ENCODE measurements at regions not wholly inside any gene's neighbourhood (a gene's known extent, or its start where the extent isn't known, plus 50 kb on each side); places are given as distances from the start of the nearest gene placed in this dataset.
"Not testable (repeated sequence)": the region's sequence is repeated elsewhere in the genome, so short reads cannot be mapped to it uniquely, and the experiment has no call there.

DNA sequence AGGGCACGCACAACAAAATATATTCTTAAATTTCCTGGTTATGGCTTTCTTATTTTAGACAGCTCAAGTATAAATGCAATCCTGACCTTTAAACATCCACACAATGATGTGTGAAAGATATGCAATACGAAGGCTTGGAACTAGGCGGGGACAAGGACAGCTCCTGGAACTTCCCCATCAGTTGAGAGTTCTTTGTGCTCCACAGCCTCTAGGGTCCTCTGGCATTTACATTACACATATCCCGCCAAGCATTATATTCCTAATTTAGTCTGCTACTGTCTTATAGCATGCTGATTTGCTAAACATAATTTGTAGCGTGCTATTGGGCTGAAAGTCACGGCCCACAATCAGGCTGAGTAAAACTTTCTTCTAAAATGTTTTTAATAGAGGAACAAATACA lies 74.4 kb downstream of the FTHL17 start:
- Histone ChIP-seq H3K9ac (ENCODE audit: insufficient read depth in 1 of 2, low read length in 2 of 2) (no peak overlapping the region), H3K27ac (ENCODE audit: low read depth in 1 of 2, low read length in 1 of 2) (no peak overlapping the region), H3K36me3 (ENCODE audit: control insufficient read depth in 4 of 4, insufficient read depth in 4 of 4, low read length in 4 of 4) (no peaks in the 10 kb centered on the region), H3K4me3 (no peak overlapping the region), H3K9me3 (ENCODE audit: control insufficient read depth in 4 of 4, insufficient read depth in 3 of 4, low read length in 3 of 4) (no peaks in the 10 kb centered on the region), H3K27me3 (ENCODE audit: control insufficient read depth in 3 of 3, insufficient read depth in 3 of 3, low read length in 2 of 3) (peaks cover 1 to 3% (median 3%) of the 10 kb centered on the region in 3 donors), H3K4me1 (ENCODE audit: control insufficient read depth in 5 of 5, insufficient read depth in 5 of 5, low read length in 5 of 5) (no peaks in the 10 kb centered on the region)
- WGBS, 2 donors: 50 to 60% methylated on average over 6 of the region's 6 CpGs
- DNase-seq (peak in 2 of 3 donors; percentile 10 to 28), ATAC-seq (ENCODE audit: insufficient read depth, low FRiP score) (no peak)
- TF ChIP-seq, protein P1, sequence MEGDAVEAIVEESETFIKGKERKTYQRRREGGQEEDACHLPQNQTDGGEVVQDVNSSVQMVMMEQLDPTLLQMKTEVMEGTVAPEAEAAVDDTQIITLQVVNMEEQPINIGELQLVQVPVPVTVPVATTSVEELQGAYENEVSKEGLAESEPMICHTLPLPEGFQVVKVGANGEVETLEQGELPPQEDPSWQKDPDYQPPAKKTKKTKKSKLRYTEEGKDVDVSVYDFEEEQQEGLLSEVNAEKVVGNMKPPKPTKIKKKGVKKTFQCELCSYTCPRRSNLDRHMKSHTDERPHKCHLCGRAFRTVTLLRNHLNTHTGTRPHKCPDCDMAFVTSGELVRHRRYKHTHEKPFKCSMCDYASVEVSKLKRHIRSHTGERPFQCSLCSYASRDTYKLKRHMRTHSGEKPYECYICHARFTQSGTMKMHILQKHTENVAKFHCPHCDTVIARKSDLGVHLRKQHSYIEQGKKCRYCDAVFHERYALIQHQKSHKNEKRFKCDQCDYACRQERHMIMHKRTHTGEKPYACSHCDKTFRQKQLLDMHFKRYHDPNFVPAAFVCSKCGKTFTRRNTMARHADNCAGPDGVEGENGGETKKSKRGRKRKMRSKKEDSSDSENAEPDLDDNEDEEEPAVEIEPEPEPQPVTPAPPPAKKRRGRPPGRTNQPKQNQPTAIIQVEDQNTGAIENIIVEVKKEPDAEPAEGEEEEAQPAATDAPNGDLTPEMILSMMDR (IDR thresholded peaks at IDR 0.05; ENCODE audit: control extremely low read depth, extremely low read depth): no peak

DNA sequence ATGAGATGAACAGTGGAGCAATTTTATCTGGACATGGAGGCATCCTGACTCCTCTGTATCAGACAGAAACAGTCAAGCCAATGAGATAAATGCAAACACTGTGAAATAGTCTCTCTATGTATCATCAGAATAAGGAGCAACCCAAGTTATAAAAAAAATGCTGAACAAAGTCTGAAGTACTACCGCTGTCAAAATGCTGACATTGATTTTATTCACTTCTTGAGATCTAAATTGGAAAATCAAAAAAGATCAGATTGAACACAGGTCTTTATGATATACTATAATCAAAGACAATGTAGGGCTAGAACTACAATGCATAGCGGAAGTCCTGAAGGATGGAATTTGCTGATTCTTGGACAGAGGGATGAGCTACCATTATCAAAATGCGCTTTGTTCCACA lies 76.1 kb downstream of the FTHL17 start:
- TF ChIP-seq, protein P1 (IDR thresholded peaks at IDR 0.05; ENCODE audit: control extremely low read depth, extremely low read depth): no peak
- 90 to 100% methylated on average over 3 of the region's 3 CpGs for WGBS, 2 donors
- Histone ChIP-seq H3K4me1 (ENCODE audit: control insufficient read depth in 5 of 5, insufficient read depth in 5 of 5, low read length in 5 of 5) (peaks cover 0 to 3% (median 0%) of the 10 kb centered on the region in 5 donors), H3K9me3 (ENCODE audit: control insufficient read depth in 4 of 4, insufficient read depth in 3 of 4, low read length in 3 of 4) (no peaks in the 10 kb centered on the region), H3K9ac (ENCODE audit: insufficient read depth in 1 of 2, low read length in 2 of 2) (no peak overlapping the region), H3K27ac (ENCODE audit: low read depth in 1 of 2, low read length in 1 of 2) (no peak overlapping the region), H3K4me3 (no peak overlapping the region), H3K27me3 (ENCODE audit: control insufficient read depth in 3 of 3, insufficient read depth in 3 of 3, low read length in 2 of 3) (peaks cover 0 to 4% (median 3%) of the 10 kb centered on the region in 3 donors), H3K36me3 (ENCODE audit: control insufficient read depth in 4 of 4, insufficient read depth in 4 of 4, low read length in 4 of 4) (no peaks in the 10 kb centered on the region)
- ATAC-seq (ENCODE audit: insufficient read depth, low FRiP score): no peak
- no peak for DNase-seq

DNA sequence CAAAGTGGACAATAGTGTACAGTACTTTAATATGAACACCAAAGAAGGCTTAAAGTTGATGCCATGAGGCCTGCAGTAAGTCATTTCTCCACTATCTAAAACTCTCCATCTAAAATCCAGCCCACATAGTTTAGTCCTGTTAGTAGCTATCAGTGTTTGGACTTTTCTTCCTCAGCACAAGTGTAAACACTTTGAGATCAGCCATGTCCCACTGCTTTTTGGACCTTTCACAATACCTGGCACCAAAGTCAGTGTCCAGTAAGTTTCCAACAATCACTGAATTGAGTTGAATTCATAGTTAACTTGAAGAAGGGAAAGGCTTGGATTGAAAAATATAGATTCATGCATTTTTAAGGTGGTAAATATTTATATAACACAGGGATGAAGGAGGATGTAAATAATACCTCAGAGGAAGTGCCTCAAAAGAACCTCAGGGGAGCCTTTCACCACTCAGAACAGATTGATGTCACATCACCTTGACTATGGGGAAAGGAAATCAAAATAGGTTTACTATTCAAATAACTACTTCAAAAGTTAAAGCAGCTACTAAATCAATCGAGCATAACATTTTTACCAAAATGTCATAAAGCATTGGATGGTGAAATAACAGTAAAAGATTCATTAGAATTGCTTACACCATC lies 76.7 kb downstream of the FTHL17 start:
- H3K4me1 ChIP-seq (ENCODE audit: control insufficient read depth in 5 of 5, insufficient read depth in 5 of 5, low read length in 5 of 5): peaks cover 0 to 3% (median 0%) of the 10 kb centered on the region in 5 donors
- WGBS, 2 donors: 40 to 86% methylated on average over 1 of the region's 1 CpG
- H3K27ac ChIP-seq (ENCODE audit: low read depth in 1 of 2, low read length in 1 of 2): no peak overlapping the region
- H3K36me3 ChIP-seq (ENCODE audit: control insufficient read depth in 4 of 4, insufficient read depth in 4 of 4, low read length in 4 of 4): no peaks in the 10 kb centered on the region
- DNase-seq (no peak), ATAC-seq (ENCODE audit: insufficient read depth, low FRiP score) (no peak)
- TF ChIP-seq, protein P1 (IDR thresholded peaks at IDR 0.05; ENCODE audit: control extremely low read depth, extremely low read depth): no peak
- no peak overlapping the region for H3K4me3 ChIP-seq
- no peak overlapping the region for H3K9ac ChIP-seq (ENCODE audit: insufficient read depth in 1 of 2, low read length in 2 of 2)
- no peaks in the 10 kb centered on the region for H3K9me3 ChIP-seq (ENCODE audit: control insufficient read depth in 4 of 4, insufficient read depth in 3 of 4, low read length in 3 of 4)
- H3K27me3 ChIP-seq (ENCODE audit: control insufficient read depth in 3 of 3, insufficient read depth in 3 of 3, low read length in 2 of 3): peaks cover 0 to 4% (median 3%) of the 10 kb centered on the region in 3 donors

DNA sequence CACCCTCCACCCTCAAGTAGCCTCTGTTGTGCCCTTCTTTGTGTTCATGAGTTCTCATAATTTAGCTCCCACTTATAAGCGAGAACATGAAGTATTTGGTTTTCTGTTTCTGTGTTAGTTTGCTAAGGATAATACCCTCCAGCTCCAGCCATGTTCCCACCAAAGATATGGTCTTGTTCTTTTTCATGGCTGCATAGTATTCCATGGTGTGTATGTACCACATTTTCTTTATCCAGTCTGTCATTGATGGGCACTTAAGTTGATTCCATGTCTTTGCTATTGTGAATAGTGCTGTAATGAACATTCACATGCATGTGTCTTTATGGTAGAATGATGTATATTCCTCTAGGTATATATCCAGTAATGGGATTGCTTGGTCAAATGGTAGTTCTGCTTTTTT lies 77.8 kb downstream of the FTHL17 start:
- not testable (repeated sequence) for ATAC-seq (ENCODE audit: insufficient read depth, low FRiP score); H3K9me3 ChIP-seq (ENCODE audit: control insufficient read depth in 4 of 4, insufficient read depth in 3 of 4, low read length in 3 of 4); H3K9ac ChIP-seq (ENCODE audit: insufficient read depth in 1 of 2, low read length in 2 of 2); H3K4me3 ChIP-seq; H3K27ac ChIP-seq (ENCODE audit: low read depth in 1 of 2, low read length in 1 of 2); DNase-seq; H3K27me3 ChIP-seq (ENCODE audit: control insufficient read depth in 3 of 3, insufficient read depth in 3 of 3, low read length in 2 of 3); H3K4me1 ChIP-seq (ENCODE audit: control insufficient read depth in 5 of 5, insufficient read depth in 5 of 5, low read length in 5 of 5); H3K36me3 ChIP-seq (ENCODE audit: control insufficient read depth in 4 of 4, insufficient read depth in 4 of 4, low read length in 4 of 4)
- 84 to 95% methylated on average over 1 of the region's 1 CpG for WGBS, 2 donors

Data from lung (tissue), 11 donors.